WTC11 (cell line): ENCODE measurements at regions not wholly inside any gene's neighbourhood (a gene's known extent, or its start where the extent isn't known, plus 50 kb on each side); places are given as distances from the start of the nearest gene placed in this dataset.

ENCODE experiments used
- ATAC-seq: fragments of 200-7000 bp; cut with Tn5 transposase; 2 replicates; pipeline ENCODE4 v1.10.0; 2021; ENCODE audit warnings: mild to moderate bottlenecking, moderate library complexity
- CTCF ChIA-PET: fragments of 300-600 bp; sonication (Branson Sonifier 250); formaldehyde crosslinking; loops from one replicate; lab custom pipeline; 2021; ENCODE audit warnings: antibody characterized with exemption; lab: Charles Lee
- POLR2A ChIA-PET: fragments of 350-600 bp; sonication (Branson Sonifier 250); formaldehyde crosslinking; loops from one replicate; lab custom pipeline; 2021; ENCODE audit warnings: antibody characterized with exemption; lab: Charles Lee
- DNase-seq: peaks from one replicate; pipeline ENCODE4 v3.0.0; 2021; ENCODE audit warnings: low spot score
- H3K27ac Mint-ChIP-seq: 2 replicates; pipeline ENCODE4 v1.8.0; 2021; ENCODE audit warnings: mixed read lengths
- H3K27me3 Mint-ChIP-seq: 2 replicates; pipeline ENCODE4 v1.8.0; 2021; ENCODE audit warnings: low read depth, mild to moderate bottlenecking, moderate library complexity, mixed read lengths
- H3K36me3 Mint-ChIP-seq: 2 replicates; pipeline ENCODE4 v1.8.0; 2021; ENCODE audit warnings: mixed read lengths
- H3K4me1 Mint-ChIP-seq: 2 replicates; pipeline ENCODE4 v1.8.0; 2022; ENCODE audit warnings: mixed read lengths
- H3K4me3 Mint-ChIP-seq: 2 replicates; pipeline ENCODE4 v1.8.0; 2021; ENCODE audit warnings: mild to moderate bottlenecking, moderate library complexity, mixed read lengths
- H3K9me3 Mint-ChIP-seq: 2 replicates; pipeline ENCODE4 v1.8.0; 2021; ENCODE audit warnings: mixed read lengths
- GRHL2 ChIP-seq: fragments of 250-450 bp; sonication (Bioruptor Pico); IDR thresholded peaks from 2 replicates; pipeline ENCODE4 v1.8.0; 2022; ENCODE audit warnings: mild to moderate bottlenecking, moderate library complexity; ENCODE audit not compliant: insufficient replicate concordance, severe bottlenecking
- HMGA2 ChIP-seq: fragments of 250-450 bp; sonication (Bioruptor Pico); IDR thresholded peaks from 2 replicates; pipeline ENCODE4 v1.4.0; 2021; ENCODE audit warnings: mild to moderate bottlenecking, moderate library complexity
- JAZF1 ChIP-seq: fragments of 250-450 bp; sonication (Bioruptor Pico); IDR thresholded peaks from 2 replicates; pipeline ENCODE4 v1.9.0; 2021; ENCODE audit warnings: moderate library complexity, mild to moderate bottlenecking, inconsistent platforms
- OVOL2 ChIP-seq: fragments of 250-450 bp; sonication (Bioruptor Pico); IDR thresholded peaks from 2 replicates; pipeline ENCODE4 v1.9.0; 2021; ENCODE audit warnings: mild to moderate bottlenecking, borderline replicate concordance
- TP53 ChIP-seq: sonication (generic); formaldehyde crosslinking; IDR thresholded peaks from 2 replicates; pipeline ENCODE4 v1.8.1; 2023; ENCODE audit warnings: mild to moderate bottlenecking, missing genetic modification reagents
- ZNF121 ChIP-seq: sonication (generic); formaldehyde crosslinking; IDR thresholded peaks from 2 replicates; pipeline ENCODE4 v1.8.0; 2023; ENCODE audit warnings: missing genetic modification reagents
- ZNF423 ChIP-seq: fragments of 250-450 bp; sonication (Bioruptor Pico); IDR thresholded peaks from 2 replicates; pipeline ENCODE4 v2.1.2; 2022; ENCODE audit warnings: mild to moderate bottlenecking, moderate library complexity
- TF ChIP-seq, protein P1 (sequence below): sonication (generic); formaldehyde crosslinking; conservative IDR thresholded peaks from 2 replicates; pipeline ENCODE4 v1.8.1; 2023; ENCODE audit warnings: mild to moderate bottlenecking, low read depth, missing genetic modification reagents, moderate library complexity
- TF ChIP-seq, protein P2 (sequence below): sonication (generic); formaldehyde crosslinking; conservative IDR thresholded peaks from 2 replicates; pipeline ENCODE4 v1.8.1; 2022; ENCODE audit warnings: mild to moderate bottlenecking, missing genetic modification reagents
- TF ChIP-seq, protein P3 (sequence below): sonication (generic); formaldehyde crosslinking; IDR thresholded peaks from 2 replicates; pipeline ENCODE4 v1.8.0; 2022; ENCODE audit warnings: mild to moderate bottlenecking, missing genetic modification reagents
- TF ChIP-seq, protein P4 (sequence below): fragments of 250-450 bp; sonication (Bioruptor Pico); IDR thresholded peaks from 2 replicates; pipeline ENCODE4 v1.9.0; 2021; ENCODE audit warnings: mild to moderate bottlenecking

DNA sequence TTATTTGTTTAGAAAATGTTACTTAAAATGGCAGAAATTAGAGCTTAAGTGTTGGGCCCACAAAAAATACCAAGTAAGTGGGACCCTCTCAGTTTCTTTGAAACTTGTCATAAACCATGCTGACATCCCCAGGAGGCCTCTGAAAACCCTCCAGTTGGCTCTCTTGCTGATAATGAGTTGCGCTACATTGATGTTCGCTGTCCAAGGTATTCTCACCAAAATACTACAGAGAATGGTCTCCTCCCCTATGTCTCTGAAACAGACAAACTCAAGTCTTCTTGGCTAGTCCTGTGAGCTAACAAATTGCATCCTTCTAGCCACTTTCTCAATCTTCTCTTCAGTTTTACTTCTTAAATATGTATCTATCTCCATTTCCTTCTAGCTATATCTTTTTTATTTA is 669.4 kb downstream of the IRS1 start (continued):
- TF ChIP-seq TP53, result no peak
- no peak for TF ChIP-seq ZNF423 (CRISPR knock-in tag)

DNA sequence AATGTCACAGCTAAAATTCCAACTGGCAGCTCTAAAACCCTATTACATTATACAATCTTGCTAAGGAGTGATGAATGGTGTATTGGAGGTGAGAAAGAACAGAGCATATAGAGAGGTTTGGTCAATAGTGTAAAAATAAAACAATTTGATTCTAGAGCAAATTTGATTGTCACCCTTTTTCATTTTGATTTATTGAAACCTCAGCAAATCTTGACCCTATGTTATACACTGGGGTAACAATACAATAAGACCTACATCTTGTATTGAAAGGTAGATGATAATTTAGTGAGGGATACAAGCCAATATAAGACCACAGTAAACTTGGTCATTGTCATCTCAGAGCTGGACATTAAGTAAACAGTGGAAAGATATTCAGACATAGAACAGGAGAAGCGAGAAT is 671.9 kb downstream of the IRS1 start:
- ChIA-PET CTCF (no interaction called here), POLR2A (no interaction called here)
- TF ChIP-seq JAZF1 (CRISPR knock-in tag) (no peak), GRHL2 (no peak), ZNF121 (no peak)
- TF ChIP-seq, protein P1, sequence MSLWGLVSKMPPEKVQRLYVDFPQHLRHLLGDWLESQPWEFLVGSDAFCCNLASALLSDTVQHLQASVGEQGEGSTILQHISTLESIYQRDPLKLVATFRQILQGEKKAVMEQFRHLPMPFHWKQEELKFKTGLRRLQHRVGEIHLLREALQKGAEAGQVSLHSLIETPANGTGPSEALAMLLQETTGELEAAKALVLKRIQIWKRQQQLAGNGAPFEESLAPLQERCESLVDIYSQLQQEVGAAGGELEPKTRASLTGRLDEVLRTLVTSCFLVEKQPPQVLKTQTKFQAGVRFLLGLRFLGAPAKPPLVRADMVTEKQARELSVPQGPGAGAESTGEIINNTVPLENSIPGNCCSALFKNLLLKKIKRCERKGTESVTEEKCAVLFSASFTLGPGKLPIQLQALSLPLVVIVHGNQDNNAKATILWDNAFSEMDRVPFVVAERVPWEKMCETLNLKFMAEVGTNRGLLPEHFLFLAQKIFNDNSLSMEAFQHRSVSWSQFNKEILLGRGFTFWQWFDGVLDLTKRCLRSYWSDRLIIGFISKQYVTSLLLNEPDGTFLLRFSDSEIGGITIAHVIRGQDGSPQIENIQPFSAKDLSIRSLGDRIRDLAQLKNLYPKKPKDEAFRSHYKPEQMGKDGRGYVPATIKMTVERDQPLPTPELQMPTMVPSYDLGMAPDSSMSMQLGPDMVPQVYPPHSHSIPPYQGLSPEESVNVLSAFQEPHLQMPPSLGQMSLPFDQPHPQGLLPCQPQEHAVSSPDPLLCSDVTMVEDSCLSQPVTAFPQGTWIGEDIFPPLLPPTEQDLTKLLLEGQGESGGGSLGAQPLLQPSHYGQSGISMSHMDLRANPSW (CRISPR knock-in tag), result no peak
- TF ChIP-seq, protein P2, sequence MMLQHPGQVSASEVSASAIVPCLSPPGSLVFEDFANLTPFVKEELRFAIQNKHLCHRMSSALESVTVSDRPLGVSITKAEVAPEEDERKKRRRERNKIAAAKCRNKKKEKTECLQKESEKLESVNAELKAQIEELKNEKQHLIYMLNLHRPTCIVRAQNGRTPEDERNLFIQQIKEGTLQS (CRISPR knock-in tag), result no peak

DNA sequence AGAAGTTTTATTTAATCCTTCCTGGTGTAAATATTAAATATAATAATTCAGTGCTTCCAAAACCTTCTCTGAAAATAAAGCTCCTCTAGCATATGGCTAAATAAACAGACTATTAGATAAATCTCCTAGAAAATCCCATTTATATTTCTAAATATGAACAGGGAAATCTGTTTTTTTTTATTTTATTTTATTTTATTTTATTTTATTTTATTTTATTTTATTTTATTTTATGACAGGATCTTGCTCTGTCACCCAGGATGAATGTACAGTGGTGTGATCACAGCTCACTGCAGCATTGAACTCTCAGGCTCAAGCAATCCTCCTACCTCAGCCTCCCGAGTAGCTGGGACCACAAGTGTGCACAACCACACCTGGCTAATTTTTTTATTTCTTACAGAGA is 673.5 kb downstream of the IRS1 start:
- POLR2A ChIA-PET, result no interaction called here
- DNase-seq (no peak), ATAC-seq (no peak)
- Mint-ChIP-seq H3K4me3 (no peak overlapping the region), H3K4me1 (peaks cover 22% of the 10 kb centered on the region), H3K27ac (no peak overlapping the region), H3K27me3 (no peaks in the 10 kb centered on the region), H3K36me3 (peaks cover 8% of the 10 kb centered on the region; the same call in 1 of the 2 replicates), H3K9me3 (peaks cover 12% of the 10 kb centered on the region)
- CTCF ChIA-PET, result no interaction called here
- TF ChIP-seq OVOL2 (no peak), HMGA2 (peak; percentile 93)
- TF ChIP-seq, all 79 proteins: peak for 1

More for the DNA sequence above, 671.9 kb downstream of the IRS1 start:
- Mint-ChIP-seq H3K4me3 (no peak overlapping the region), H3K4me1 (peaks cover 36% of the 10 kb centered on the region), H3K36me3 (no peaks in the 10 kb centered on the region), H3K27ac (no peak overlapping the region), H3K9me3 (peaks cover 4% of the 10 kb centered on the region), H3K27me3 (no peaks in the 10 kb centered on the region)
- no peak for DNase-seq
- ATAC-seq, result no peak

DNA sequence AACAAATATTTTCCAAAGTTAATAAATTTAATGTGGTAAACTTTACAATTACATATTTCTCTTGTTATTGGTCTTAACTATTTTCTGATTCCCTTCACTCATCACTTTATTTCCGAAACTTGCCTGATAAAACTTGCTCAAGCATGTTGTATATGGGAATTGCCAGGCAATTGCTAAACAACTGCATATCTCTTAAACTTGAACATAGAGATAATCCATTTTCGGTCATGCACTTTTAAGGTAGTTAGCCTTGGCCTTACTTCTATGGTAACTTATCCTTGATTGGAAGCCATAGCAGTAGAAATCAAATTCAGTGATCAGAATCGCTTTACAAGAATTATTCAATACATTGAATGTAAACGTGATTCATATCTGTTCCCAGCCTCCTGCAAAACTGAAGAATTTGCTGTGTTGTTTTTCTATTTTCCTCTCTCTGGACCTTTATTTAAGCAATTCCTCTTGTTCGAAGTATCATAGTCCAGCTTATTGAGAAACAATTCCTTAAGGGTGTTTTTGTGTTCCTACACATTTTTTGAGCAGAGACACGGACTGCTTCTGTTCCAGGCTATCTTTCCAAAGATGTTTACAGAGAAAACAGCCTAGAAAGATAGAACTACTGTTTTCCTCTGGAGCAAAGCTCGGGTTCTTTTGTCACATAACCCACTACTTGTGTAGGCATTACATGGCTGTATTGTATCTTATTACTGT is 674.3 kb downstream of the IRS1 start:
- TF ChIP-seq, protein P3, sequence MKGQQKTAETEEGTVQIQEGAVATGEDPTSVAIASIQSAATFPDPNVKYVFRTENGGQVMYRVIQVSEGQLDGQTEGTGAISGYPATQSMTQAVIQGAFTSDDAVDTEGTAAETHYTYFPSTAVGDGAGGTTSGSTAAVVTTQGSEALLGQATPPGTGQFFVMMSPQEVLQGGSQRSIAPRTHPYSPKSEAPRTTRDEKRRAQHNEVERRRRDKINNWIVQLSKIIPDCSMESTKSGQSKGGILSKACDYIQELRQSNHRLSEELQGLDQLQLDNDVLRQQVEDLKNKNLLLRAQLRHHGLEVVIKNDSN (CRISPR knock-in tag), result no peak
- TF ChIP-seq HMGA2 (no peak), ZNF423 (CRISPR knock-in tag) (no peak)
- TF ChIP-seq, protein P4, sequence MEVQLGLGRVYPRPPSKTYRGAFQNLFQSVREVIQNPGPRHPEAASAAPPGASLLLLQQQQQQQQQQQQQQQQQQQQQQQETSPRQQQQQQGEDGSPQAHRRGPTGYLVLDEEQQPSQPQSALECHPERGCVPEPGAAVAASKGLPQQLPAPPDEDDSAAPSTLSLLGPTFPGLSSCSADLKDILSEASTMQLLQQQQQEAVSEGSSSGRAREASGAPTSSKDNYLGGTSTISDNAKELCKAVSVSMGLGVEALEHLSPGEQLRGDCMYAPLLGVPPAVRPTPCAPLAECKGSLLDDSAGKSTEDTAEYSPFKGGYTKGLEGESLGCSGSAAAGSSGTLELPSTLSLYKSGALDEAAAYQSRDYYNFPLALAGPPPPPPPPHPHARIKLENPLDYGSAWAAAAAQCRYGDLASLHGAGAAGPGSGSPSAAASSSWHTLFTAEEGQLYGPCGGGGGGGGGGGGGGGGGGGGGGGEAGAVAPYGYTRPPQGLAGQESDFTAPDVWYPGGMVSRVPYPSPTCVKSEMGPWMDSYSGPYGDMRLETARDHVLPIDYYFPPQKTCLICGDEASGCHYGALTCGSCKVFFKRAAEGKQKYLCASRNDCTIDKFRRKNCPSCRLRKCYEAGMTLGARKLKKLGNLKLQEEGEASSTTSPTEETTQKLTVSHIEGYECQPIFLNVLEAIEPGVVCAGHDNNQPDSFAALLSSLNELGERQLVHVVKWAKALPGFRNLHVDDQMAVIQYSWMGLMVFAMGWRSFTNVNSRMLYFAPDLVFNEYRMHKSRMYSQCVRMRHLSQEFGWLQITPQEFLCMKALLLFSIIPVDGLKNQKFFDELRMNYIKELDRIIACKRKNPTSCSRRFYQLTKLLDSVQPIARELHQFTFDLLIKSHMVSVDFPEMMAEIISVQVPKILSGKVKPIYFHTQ (CRISPR knock-in tag), result no peak
- no peaks in the 10 kb centered on the region for H3K27me3 Mint-ChIP-seq
- peaks cover 8% of the 10 kb centered on the region; the same call in 1 of the 2 replicates for H3K36me3 Mint-ChIP-seq
- peaks cover 22% of the 10 kb centered on the region for H3K4me1 Mint-ChIP-seq
- no peak overlapping the region for H3K27ac Mint-ChIP-seq
- no peak overlapping the region for H3K4me3 Mint-ChIP-seq
- ChIA-PET CTCF (no interaction called here), POLR2A (no interaction called here)
- DNase-seq (no peak), ATAC-seq (no peak)
- H3K9me3 Mint-ChIP-seq, result peaks cover 12% of the 10 kb centered on the region
